Gastrocnemius medialis (tissue), 4 donors: ENCODE measurements at regions not wholly inside any gene's neighbourhood (a gene's known extent, or its start where the extent isn't known, plus 50 kb on each side); places are given as distances from the start of the nearest gene placed in this dataset.

Experiments
- ATAC-seq, 2 donors: fragments of 150-250 bp; one replicate each; pipeline ENCODE4 v1.9.1; 2016
- DNase-seq, 2 donors: peaks; one replicate each; pipeline ENCODE4 v3.0.0-alpha.2; 2019
- H3K27ac ChIP-seq, 4 donors: fragments of 200-600 bp; sonication (generic); 1 replicate in 1 of 4; 2 replicates in 3 of 4; pipeline ENCODE4 v1.5.1; 2016 to 2018; ENCODE audit warnings: mild to moderate bottlenecking in 2 of 4, moderate library complexity in 1 of 4
- H3K27me3 ChIP-seq, 3 donors: fragments of 200-600 bp; sonication (generic) in 2 of 3; 1 replicate in 1 of 3; 2 replicates in 2 of 3; pipeline versions ENCODE4 v1.5.1 to v1.6.0; 2016 to 2019; ENCODE audit warnings: mild to moderate bottlenecking in 1 of 3, moderate library complexity in 1 of 3
- H3K36me3 ChIP-seq, 2 donors: fragments of 200-600 bp; sonication (generic) in 1 of 2; one replicate each; pipeline ENCODE4 v1.5.1; 2017 to 2018
- H3K4me1 ChIP-seq, 2 donors: fragments of 200-600 bp; sonication (generic) in 1 of 2; one replicate each; pipeline ENCODE4 v1.5.1; 2016 to 2017; ENCODE audit warnings: mild to moderate bottlenecking in 2 of 2
- H3K4me3 ChIP-seq, 4 donors: fragments of 200-600 bp; sonication (generic) in 3 of 4; 1 replicate in 1 of 4; 2 replicates in 3 of 4; pipeline ENCODE4 v1.5.1; 2016 to 2019; ENCODE audit warnings: mild to moderate bottlenecking in 2 of 4
- H3K9me3 ChIP-seq, 3 donors: fragments of 200-600 bp; sonication (generic) in 2 of 3; 1 replicate in 1 of 3; 2 replicates in 2 of 3; pipeline ENCODE4 v1.5.1; 2016 to 2019
- CTCF ChIP-seq, 5 experiments: fragments of 450-650 bp in 3 of 5; fragments of 200-600 bp in 2 of 5; sonication (generic) in 2 of 5; IDR thresholded peaks in 4 of 5; conservative IDR thresholded peaks in 1 of 5; 1 replicate in 4 of 5; 2 replicates in 1 of 5; pipeline ENCODE4 v1.5.1; 2016 to 2019; ENCODE audit warnings: antibody characterized with exemption in 5 of 5, mild to moderate bottlenecking in 3 of 5, moderate library complexity in 3 of 5
- POLR2A ChIP-seq, 2 donors: fragments of 450-650 bp; IDR thresholded peaks; one replicate each; pipeline ENCODE4 v1.6.1; 2017; ENCODE audit warnings: antibody characterized with exemption in 2 of 2, mild to moderate bottlenecking in 2 of 2, moderate library complexity in 2 of 2
- in situ Hi-C, 4 donors: fragments of 200-750 bp; cut with MboI; loops; one replicate each; pipeline versions ENCODE4 v1.15.0 to v1.8.0; 2017; ENCODE audit warnings: low sequenced_read_pairs in 4 of 4
- intact Hi-C: fragments of 100-400 bp; cut with DNase I; formaldehyde crosslinking; loops from one replicate; pipeline ENCODE4 v1.15.1; 2023; ENCODE audit warnings: low total_unique reads

GRCh38 chr11:15569305-15570025 is 454.7 kb downstream of the INSC start:
- intact Hi-C loops = no loop called here
- peak in 1 of 2 donors; percentile 23 for ATAC-seq
- Histone ChIP-seq H3K4me3 (no peak overlapping the region), H3K27ac (peak overlapping the region in 2 of 4 donors; percentile 14 to 30), H3K9me3 (no peaks in the 10 kb centered on the region), H3K36me3 (no peaks in the 10 kb centered on the region), H3K27me3 (no peaks in the 10 kb centered on the region), H3K4me1 (peaks cover 0 to 6% of the 10 kb centered on the region in 2 donors)
- in situ Hi-C loops = no loop called here
- no peak for TF ChIP-seq CTCF (IDR thresholded peaks at IDR 0.05 in 4 of 5, conservative IDR thresholded peaks at IDR 0.05 in 1 of 5)
- TF ChIP-seq POLR2A (IDR thresholded peaks at IDR 0.05) = no peak
- no peak for DNase-seq

GRCh38 chr11:15575409-15575808 is 460.7 kb downstream of the INSC start:
- no peak for TF ChIP-seq POLR2A (IDR thresholded peaks at IDR 0.05)
- no peak for TF ChIP-seq CTCF (IDR thresholded peaks at IDR 0.05 in 4 of 5, conservative IDR thresholded peaks at IDR 0.05 in 1 of 5)

DNA sequence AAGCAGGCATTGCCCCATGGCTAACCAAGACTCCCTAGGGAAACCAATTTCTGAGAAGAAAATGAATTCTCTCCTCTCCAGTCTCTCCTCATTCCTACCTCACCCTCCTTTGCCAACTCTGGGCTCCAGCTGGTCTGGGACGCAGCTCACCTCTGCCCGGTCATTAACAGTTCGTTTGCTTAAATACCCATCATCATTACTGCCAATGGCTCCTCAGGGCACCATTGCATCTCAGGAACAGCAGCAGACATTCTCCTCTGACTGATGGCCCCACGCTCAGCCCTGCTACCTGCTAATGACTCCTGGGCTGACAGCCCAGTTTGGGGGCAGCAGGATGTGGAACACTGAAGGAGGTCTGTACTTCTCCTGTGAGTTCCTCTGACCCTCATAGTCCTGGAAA is 462.0 kb downstream of the INSC start:
- Histone ChIP-seq H3K36me3 (no peaks in the 10 kb centered on the region), H3K27ac (no peak overlapping the region), H3K4me1 (peaks cover 18 to 25% of the 10 kb centered on the region in 2 donors), H3K9me3 (no peaks in the 10 kb centered on the region), H3K27me3 (no peaks in the 10 kb centered on the region), H3K4me3 (no peak overlapping the region)
- intact Hi-C loops = no loop called here
- no peak for TF ChIP-seq CTCF (IDR thresholded peaks at IDR 0.05 in 4 of 5, conservative IDR thresholded peaks at IDR 0.05 in 1 of 5)
- TF ChIP-seq POLR2A (IDR thresholded peaks at IDR 0.05) = no peak
- ATAC-seq (no peak), DNase-seq (no peak)
- in situ Hi-C loops = no loop called here

More at GRCh38 chr11:15575409-15575808, 460.7 kb downstream of the INSC start:
- Histone ChIP-seq H3K4me3 (no peak overlapping the region), H3K27me3 (no peaks in the 10 kb centered on the region), H3K36me3 (no peaks in the 10 kb centered on the region), H3K27ac (no peak overlapping the region), H3K4me1 (peaks cover 12 to 20% of the 10 kb centered on the region in 2 donors), H3K9me3 (no peaks in the 10 kb centered on the region)
- no peak for ATAC-seq
- DNase-seq = no peak
- in situ Hi-C loops (no loop called here), intact Hi-C loops (no loop called here)

DNA sequence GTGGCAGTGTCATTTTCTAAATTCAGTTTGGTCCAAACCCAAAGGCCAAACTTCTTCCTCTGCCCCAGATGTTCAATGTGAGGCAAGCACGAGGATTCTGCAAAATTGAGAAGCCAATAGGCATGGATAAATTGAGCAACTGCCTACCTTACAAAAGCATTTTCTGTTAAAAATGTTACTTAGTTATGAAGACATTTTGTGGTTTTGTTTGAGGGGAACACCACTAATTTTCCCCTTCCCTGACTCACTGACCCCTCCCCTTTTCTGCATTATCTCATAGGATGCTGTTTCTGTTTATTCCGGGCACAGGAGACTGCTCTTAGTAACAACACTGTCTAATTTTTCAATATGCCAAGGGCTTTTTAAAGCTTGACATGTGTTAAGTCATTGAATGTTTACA is 462.8 kb downstream of the INSC start:
- no peak for ATAC-seq
- DNase-seq = no peak
- intact Hi-C loops (no loop called here), in situ Hi-C loops (no loop called here)
- H3K27me3 ChIP-seq = no peaks in the 10 kb centered on the region
- H3K4me3 ChIP-seq = no peak overlapping the region
- no peaks in the 10 kb centered on the region for H3K9me3 ChIP-seq
- H3K36me3 ChIP-seq = no peaks in the 10 kb centered on the region
- no peak overlapping the region for H3K27ac ChIP-seq
- TF ChIP-seq POLR2A (IDR thresholded peaks at IDR 0.05) (no peak), CTCF (IDR thresholded peaks at IDR 0.05 in 4 of 5, conservative IDR thresholded peaks at IDR 0.05 in 1 of 5) (no peak)
- peaks cover 18 to 25% of the 10 kb centered on the region in 2 donors for H3K4me1 ChIP-seq
